GM20000 (cell line): ENCODE measurements at regions not wholly inside any gene's neighbourhood (a gene's known extent, or its start where the extent isn't known, plus 50 kb on each side); places are given as distances from the start of the nearest gene placed in this dataset.

Source experiments
- DNase-seq: peaks from one replicate; pipeline ENCODE4 v3.0.0; 2012; ENCODE audit warnings: low spot score
- CTCF ChIP-seq: IDR thresholded peaks from 2 replicates; pipeline ENCODE4 v1.5.1; 2012; ENCODE audit warnings: mild to moderate bottlenecking, control low read depth; ENCODE audit errors: extremely low read depth, missing control alignments

DNA sequence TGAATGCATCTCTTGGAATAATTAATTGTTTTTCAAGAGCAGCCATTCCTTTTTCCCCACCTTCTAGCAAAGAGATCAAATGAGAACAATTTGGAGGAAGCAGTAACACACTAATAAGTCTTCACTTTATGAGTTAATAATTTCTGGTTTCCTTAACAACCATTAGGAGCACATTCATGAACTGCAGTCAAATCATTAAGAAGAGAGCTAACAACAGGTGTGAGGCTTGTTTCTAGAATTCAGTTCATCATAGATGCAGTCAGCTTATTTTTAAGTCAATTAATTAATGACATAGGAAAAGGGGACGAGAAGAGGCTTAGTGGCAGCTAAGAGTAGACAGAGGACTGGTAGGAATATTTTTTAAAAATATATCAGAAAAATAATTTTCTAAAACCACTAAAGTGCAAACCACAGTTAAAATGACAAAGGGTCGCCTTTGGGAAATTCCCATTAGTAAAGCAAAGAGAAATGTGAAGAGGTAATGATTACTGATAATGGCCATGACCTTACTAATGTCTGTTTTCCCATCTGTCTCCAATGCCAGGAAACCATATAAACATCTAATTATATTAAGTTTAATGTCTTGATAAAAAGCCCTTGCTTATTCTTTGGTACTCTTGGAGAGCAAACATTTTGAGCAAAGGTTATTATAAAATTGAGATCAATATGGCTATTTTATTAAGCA lies 184.2 kb downstream of the KCNJ2 start:
- no peak for DNase-seq
- no peak for TF ChIP-seq CTCF

DNA sequence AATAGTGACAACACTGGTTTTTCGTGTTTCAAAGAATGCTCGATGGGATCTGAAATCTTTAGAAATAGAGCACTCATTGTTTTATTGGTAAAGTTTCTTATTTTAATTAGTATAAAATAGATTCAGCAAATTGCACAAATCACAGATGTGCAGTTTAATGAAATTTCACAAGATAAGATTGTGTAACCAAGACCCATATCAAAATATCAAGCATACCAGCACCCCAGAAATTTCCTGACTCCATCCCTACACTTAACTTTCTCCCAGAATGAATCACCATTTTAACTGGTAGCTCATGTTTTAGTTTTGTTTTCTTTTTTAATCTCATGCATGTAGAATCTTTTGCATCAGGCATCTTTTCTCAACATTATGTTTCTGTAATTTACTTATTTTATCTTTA lies 185.9 kb downstream of the KCNJ2 start:
- TF ChIP-seq CTCF, result no peak
- DNase-seq, result no peak

GRCh38 chr17:70357190-70357589 lies 187.9 kb downstream of the KCNJ2 start:
- no peak for DNase-seq
- no peak for TF ChIP-seq CTCF

GRCh38 chr17:70365091-70365583 lies 195.8 kb downstream of the KCNJ2 start:
- no peak for TF ChIP-seq CTCF
- peak; percentile 29 for DNase-seq

GRCh38 chr17:70366386-70366785 lies 197.1 kb downstream of the KCNJ2 start:
- DNase-seq, result no peak
- TF ChIP-seq CTCF, result no peak

DNA sequence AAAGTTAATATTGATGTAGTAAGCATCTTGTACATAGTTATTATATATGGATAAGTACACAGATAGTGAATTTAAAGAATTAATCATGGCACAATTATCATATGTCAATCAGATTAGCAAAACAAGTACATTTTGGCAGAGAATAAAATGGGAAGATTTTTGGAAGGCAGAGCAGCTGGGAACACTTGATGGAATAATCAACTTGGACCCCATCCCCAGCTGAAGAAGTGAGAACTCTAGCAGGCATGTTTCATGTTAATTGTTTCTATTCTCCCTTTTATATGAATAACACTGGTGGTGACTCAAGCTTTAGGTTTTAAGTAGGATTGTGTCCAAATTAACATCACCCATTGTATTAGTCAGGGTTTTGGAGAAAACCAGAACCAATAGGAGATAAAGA lies 198.7 kb downstream of the KCNJ2 start:
- no peak for TF ChIP-seq CTCF
- DNase-seq, result no peak

GRCh38 chr17:70369391-70369790 lies 200.1 kb downstream of the KCNJ2 start:
- TF ChIP-seq CTCF, result no peak
- DNase-seq, result no peak
